ENCODE measurements at regions not wholly inside any gene's neighbourhood (a gene's known extent, or its start where the extent isn't known, plus 50 kb on each side); places are given as distances from the start of the nearest gene placed in this dataset.
"Not testable (repeated sequence)": the region's sequence is repeated elsewhere in the genome, so short reads cannot be mapped to it uniquely, and the experiment has no call there.

DNA sequence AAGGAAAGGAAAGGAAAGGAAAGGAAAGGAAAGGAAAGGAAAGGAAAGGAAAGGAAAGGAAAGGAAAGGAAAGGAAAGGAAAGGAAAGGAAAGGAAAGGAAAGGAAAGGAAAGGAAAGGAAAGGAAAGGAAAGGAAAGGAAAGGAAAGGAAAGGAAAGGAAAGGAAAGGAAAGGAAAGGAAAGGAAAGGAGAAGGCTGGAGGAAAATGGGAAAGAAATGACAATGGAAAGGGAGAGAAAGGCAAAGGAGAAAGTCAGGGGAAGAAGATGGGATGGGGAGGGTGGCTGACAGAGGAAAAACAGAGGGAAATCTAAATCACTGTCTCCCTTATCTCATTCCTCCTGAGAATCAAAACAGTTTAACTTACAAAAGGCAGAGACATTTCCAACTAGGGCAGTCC is 156.3 kb downstream of the C1D start:
- not testable (repeated sequence) for TF ChIP-seq CTCF (conservative IDR thresholded peaks at IDR 0.05 in 1 of 2, IDR thresholded peaks at IDR 0.05 in 1 of 2; ENCODE audit: extremely low read depth in 1 of 2, insufficient read depth in 1 of 2, low read depth in 1 of 2, low read length in 2 of 2); EZH2 (IDR thresholded peaks at IDR 0.05; ENCODE audit: borderline replicate concordance, low read length)
